ENCODE measurements at regions not wholly inside any gene's neighbourhood (a gene's known extent, or its start where the extent isn't known, plus 50 kb on each side); places are given as distances from the start of the nearest gene placed in this dataset.

DNA sequence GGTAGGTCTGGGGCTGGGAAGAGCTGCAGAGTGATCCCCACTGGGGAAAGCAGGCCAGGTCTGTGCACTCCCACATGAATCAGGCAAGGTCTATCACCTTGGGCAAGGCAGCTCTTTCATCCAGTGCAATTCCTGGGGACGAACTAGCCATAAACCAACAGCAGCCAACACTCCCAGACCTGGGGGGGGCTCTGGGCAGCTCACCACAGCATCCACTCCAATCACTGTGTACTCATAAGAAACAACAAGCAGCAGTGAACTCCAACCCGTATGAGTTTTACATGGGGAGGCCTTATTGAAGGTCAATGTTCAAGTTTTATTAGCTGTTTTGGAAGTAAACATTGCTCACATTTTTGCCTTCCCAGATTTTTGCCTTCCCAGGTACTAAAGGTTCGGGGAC is 157.4 kb upstream of the NAV2 start:
- no peak overlapping the region for H3K4me2 ChIP-seq (replicated peaks; ENCODE audit: low read depth, low read length, poor library complexity, severe bottlenecking)
- H3K36me3 ChIP-seq (replicated peaks in 1 of 2; ENCODE audit: control extremely low read depth in 1 of 2, control insufficient read depth in 1 of 2, extremely low read depth in 1 of 2, insufficient read depth in 2 of 2, low read length in 1 of 2): no peaks in the 10 kb centered on the region
- H3K4me3 ChIP-seq (ENCODE audit: control extremely low read depth in 1 of 5, extremely low read depth in 1 of 5, insufficient read depth in 1 of 5, low read depth in 2 of 5, low read length in 4 of 5): no peak overlapping the region
- H3K9me3 ChIP-seq (ENCODE audit: control extremely low read depth in 1 of 3, control insufficient read depth in 2 of 3, insufficient read depth in 1 of 3, low read length in 2 of 3): peaks cover 0 to 5% (median 0%) of the 10 kb centered on the region in 3 donors
- no peaks in the 10 kb centered on the region for H3K79me2 ChIP-seq (ENCODE audit: control insufficient read depth, insufficient read depth, low read length)
- intact Hi-C loops (cut with micrococcal nuclease): no loop called here
- no peak overlapping the region for H3K9ac ChIP-seq (ENCODE audit: low read length)
- DNase-seq (no peak), ATAC-seq (ENCODE audit: low read depth) (no peak)
- peaks cover 8% of the 10 kb centered on the region for H3K27me3 Mint-ChIP-seq
- H4K20me1 ChIP-seq (ENCODE audit: control insufficient read depth, insufficient read depth, low read length, poor library complexity, severe bottlenecking): no peaks in the 10 kb centered on the region
- WGBS (ENCODE audit: insufficient coverage): 63% methylated on average over 1 of the region's 3 CpGs
- H3K4me3 Mint-ChIP-seq: no peak overlapping the region
- H3K27ac Mint-ChIP-seq: no peak overlapping the region
- ChIA-PET POLR2A (no interaction called here), CTCF (interaction anchor here (0.7 to 5.1 kb wide), 12 partner anchors 8 to 484 kb away, joined by 3 to 40 read pairs (median 4); no protein-coding TSS in a partner anchor)
- no peaks in the 10 kb centered on the region for H3K9me3 Mint-ChIP-seq (ENCODE audit: insufficient read depth)
- H3K4me1 ChIP-seq (ENCODE audit: control insufficient read depth in 2 of 2, insufficient read depth in 2 of 2, low read length in 2 of 2): peaks cover 0 to 4% of the 10 kb centered on the region in 2 donors
- no peak for TF ChIP-seq EZH2 (IDR thresholded peaks at IDR 0.05; ENCODE audit: borderline replicate concordance, insufficient read depth, low read depth, low read length, poor library complexity, severe bottlenecking)
- TF ChIP-seq, protein P1, sequence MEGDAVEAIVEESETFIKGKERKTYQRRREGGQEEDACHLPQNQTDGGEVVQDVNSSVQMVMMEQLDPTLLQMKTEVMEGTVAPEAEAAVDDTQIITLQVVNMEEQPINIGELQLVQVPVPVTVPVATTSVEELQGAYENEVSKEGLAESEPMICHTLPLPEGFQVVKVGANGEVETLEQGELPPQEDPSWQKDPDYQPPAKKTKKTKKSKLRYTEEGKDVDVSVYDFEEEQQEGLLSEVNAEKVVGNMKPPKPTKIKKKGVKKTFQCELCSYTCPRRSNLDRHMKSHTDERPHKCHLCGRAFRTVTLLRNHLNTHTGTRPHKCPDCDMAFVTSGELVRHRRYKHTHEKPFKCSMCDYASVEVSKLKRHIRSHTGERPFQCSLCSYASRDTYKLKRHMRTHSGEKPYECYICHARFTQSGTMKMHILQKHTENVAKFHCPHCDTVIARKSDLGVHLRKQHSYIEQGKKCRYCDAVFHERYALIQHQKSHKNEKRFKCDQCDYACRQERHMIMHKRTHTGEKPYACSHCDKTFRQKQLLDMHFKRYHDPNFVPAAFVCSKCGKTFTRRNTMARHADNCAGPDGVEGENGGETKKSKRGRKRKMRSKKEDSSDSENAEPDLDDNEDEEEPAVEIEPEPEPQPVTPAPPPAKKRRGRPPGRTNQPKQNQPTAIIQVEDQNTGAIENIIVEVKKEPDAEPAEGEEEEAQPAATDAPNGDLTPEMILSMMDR (IDR thresholded peaks at IDR 0.05): no peak
- peaks cover 0 to 13% (median 3%) of the 10 kb centered on the region in 4 experiments for H3K27me3 ChIP-seq (replicated peaks in 1 of 4; ENCODE audit: control extremely low read depth in 1 of 4, control insufficient read depth in 3 of 4, insufficient read depth in 4 of 4, low read length in 3 of 4)
- H3K4me1 Mint-ChIP-seq: peaks cover 1% of the 10 kb centered on the region
- H2AFZ ChIP-seq (ENCODE audit: insufficient read depth, low read depth, low read length, poor library complexity, severe bottlenecking): no peak overlapping the region
- no peak overlapping the region for H3K27ac ChIP-seq (ENCODE audit: low read length in 2 of 2)

DNA sequence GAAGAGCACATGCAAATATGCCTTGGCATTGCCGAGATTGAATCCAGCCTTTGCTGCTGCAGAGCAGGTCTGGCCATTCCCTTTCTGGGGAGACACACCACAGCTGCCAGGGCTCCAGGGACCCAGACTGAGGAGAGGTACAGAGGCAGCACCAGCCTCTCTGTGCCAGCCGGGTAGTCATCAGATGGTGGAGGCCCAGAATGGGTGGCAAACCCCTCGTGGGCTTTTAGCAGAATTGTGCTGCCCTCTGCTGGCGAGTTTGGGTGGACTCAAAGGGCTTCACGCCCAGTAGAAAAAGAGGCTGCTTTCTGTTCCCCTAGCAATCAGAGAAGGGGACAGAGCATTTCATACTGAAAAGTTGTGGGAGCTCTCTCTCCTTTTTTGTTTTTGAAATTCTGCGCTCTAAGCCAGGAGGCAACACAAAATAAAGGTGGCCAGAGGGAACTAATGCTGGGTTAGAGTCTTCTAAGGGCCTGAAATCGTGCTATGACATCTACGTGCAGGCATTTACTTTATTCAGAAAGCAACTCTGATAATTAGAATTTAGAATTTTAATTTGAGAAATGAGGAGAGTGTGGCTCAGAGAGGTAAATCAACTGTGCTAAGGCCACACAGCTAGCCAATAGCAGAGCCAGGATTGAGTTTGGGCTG is 158.8 kb upstream of the NAV2 start:
- Histone ChIP-seq H3K4me1 (ENCODE audit: control insufficient read depth in 2 of 2, insufficient read depth in 2 of 2, low read length in 2 of 2) (peaks cover 0 to 4% of the 10 kb centered on the region in 2 donors), H3K27me3 (replicated peaks in 1 of 4; ENCODE audit: control extremely low read depth in 1 of 4, control insufficient read depth in 3 of 4, insufficient read depth in 4 of 4, low read length in 3 of 4) (peaks cover 0 to 7% (median 1%) of the 10 kb centered on the region in 4 experiments), H3K4me3 (ENCODE audit: control extremely low read depth in 1 of 5, extremely low read depth in 1 of 5, insufficient read depth in 1 of 5, low read depth in 2 of 5, low read length in 4 of 5) (no peak overlapping the region), H3K79me2 (ENCODE audit: control insufficient read depth, insufficient read depth, low read length) (no peaks in the 10 kb centered on the region), H3K36me3 (replicated peaks in 1 of 2; ENCODE audit: control extremely low read depth in 1 of 2, control insufficient read depth in 1 of 2, extremely low read depth in 1 of 2, insufficient read depth in 2 of 2, low read length in 1 of 2) (no peaks in the 10 kb centered on the region), H3K9ac (ENCODE audit: low read length) (no peak overlapping the region), H3K9me3 (ENCODE audit: control extremely low read depth in 1 of 3, control insufficient read depth in 2 of 3, insufficient read depth in 1 of 3, low read length in 2 of 3) (peaks cover 0 to 5% (median 0%) of the 10 kb centered on the region in 3 donors), H4K20me1 (ENCODE audit: control insufficient read depth, insufficient read depth, low read length, poor library complexity, severe bottlenecking) (no peaks in the 10 kb centered on the region), H3K27ac (ENCODE audit: low read length in 2 of 2) (no peak overlapping the region), H2AFZ (ENCODE audit: insufficient read depth, low read depth, low read length, poor library complexity, severe bottlenecking) (no peak overlapping the region), H3K4me2 (replicated peaks; ENCODE audit: low read depth, low read length, poor library complexity, severe bottlenecking) (no peak overlapping the region)
- intact Hi-C loops (cut with micrococcal nuclease): loop anchor here (1.0 kb wide), 1 partner anchor 243 kb away; no protein-coding TSS in a partner anchor
- ATAC-seq (ENCODE audit: low read depth) (peak; percentile 36), DNase-seq (peak; percentile 68)
- CTCF ChIA-PET: interaction anchor here (0.7 to 5.1 kb wide), 11 partner anchors 10 to 483 kb away, joined by 3 to 40 read pairs (median 4); no protein-coding TSS in a partner anchor
- 23% methylated on average over 5 of the region's 8 CpGs for WGBS (ENCODE audit: insufficient coverage)
- POLR2A ChIA-PET: no interaction called here
- Mint-ChIP-seq H3K9me3 (ENCODE audit: insufficient read depth) (no peaks in the 10 kb centered on the region), H3K27me3 (peaks cover 8% of the 10 kb centered on the region), H3K4me3 (no peak overlapping the region), H3K4me1 (peaks cover 1% of the 10 kb centered on the region), H3K27ac (no peak overlapping the region)
- no peak for TF ChIP-seq EZH2 (IDR thresholded peaks at IDR 0.05; ENCODE audit: borderline replicate concordance, insufficient read depth, low read depth, low read length, poor library complexity, severe bottlenecking)
- TF ChIP-seq, protein P1 (IDR thresholded peaks at IDR 0.05): peak; percentile 84

All from B cell (primary cell).